Lung (tissue), 11 donors: ENCODE measurements at regions not wholly inside any gene's neighbourhood (a gene's known extent, or its start where the extent isn't known, plus 50 kb on each side); places are given as distances from the start of the nearest gene placed in this dataset.

Experiments used
- ATAC-seq: fragments of 200-7000 bp; cut with Tn5 transposase; one replicate; pipeline ENCODE4 v1.9.1; 2020; ENCODE audit warnings: moderate number of reproducible peaks; ENCODE audit not compliant: insufficient read depth, low FRiP score
- DNase-seq, 3 donors: peaks; one replicate each; pipeline ENCODE4 v3.0.0-alpha.2; 2013 to 2017
- H3K27ac ChIP-seq, 2 donors: one replicate each; pipeline ENCODE4 v1.5.1; 2013; ENCODE audit warnings: mild to moderate bottlenecking in 2 of 2, moderate library complexity in 2 of 2, control low read depth in 1 of 2, inconsistent platforms in 1 of 2, low read depth in 1 of 2, low read length in 1 of 2
- H3K27me3 ChIP-seq, 3 donors: one replicate each; pipeline ENCODE4 v1.5.1; 2013; ENCODE audit warnings: low read length in 2 of 3; ENCODE audit not compliant: control insufficient read depth in 3 of 3, insufficient read depth in 3 of 3
- H3K36me3 ChIP-seq, 4 donors: one replicate each; pipeline ENCODE4 v1.5.1; 2013; ENCODE audit warnings: low read length in 4 of 4, mild to moderate bottlenecking in 1 of 4, moderate library complexity in 1 of 4; ENCODE audit not compliant: control insufficient read depth in 4 of 4, insufficient read depth in 4 of 4
- H3K4me1 ChIP-seq, 5 donors: one replicate each; pipeline ENCODE4 v1.5.1; 2013; ENCODE audit warnings: low read length in 5 of 5, mild to moderate bottlenecking in 2 of 5, moderate library complexity in 1 of 5; ENCODE audit not compliant: control insufficient read depth in 5 of 5, insufficient read depth in 5 of 5
- H3K4me3 ChIP-seq: one replicate; pipeline ENCODE4 v1.5.1; 2013; ENCODE audit warnings: mild to moderate bottlenecking, control low read depth, moderate library complexity
- H3K9ac ChIP-seq, 2 donors: one replicate each; pipeline ENCODE4 v1.5.1; 2013; ENCODE audit warnings: low read length in 2 of 2, control low read depth in 1 of 2; ENCODE audit not compliant: insufficient read depth in 1 of 2
- H3K9me3 ChIP-seq, 4 donors: one replicate each; pipeline ENCODE4 v1.5.1; 2013; ENCODE audit warnings: low read length in 3 of 4, mild to moderate bottlenecking in 1 of 4, moderate library complexity in 1 of 4; ENCODE audit not compliant: control insufficient read depth in 4 of 4, insufficient read depth in 3 of 4
- WGBS, 2 donors: extraction: QIAGEN DNeasy Blood & Tissue Kit; methylation state at CpG; one replicate each; pipeline ENCODE4 v1.1.7; 2013; 5-methylcytosine and 5-hydroxymethylcytosine counted together
- TF ChIP-seq, protein P1 (sequence below): IDR thresholded peaks from 2 replicates; pipeline ENCODE4 v1.5.1; 2012; ENCODE audit warnings: mild to moderate bottlenecking; ENCODE audit errors: control extremely low read depth, extremely low read depth
- donor health status: control.
- donor health status: control.
- donor health status: Bipolar disorder and iron deficiency.
- donor health status: healthy.
- donor health status: DM: yes; HTN: yes; CAD: no.

DNA sequence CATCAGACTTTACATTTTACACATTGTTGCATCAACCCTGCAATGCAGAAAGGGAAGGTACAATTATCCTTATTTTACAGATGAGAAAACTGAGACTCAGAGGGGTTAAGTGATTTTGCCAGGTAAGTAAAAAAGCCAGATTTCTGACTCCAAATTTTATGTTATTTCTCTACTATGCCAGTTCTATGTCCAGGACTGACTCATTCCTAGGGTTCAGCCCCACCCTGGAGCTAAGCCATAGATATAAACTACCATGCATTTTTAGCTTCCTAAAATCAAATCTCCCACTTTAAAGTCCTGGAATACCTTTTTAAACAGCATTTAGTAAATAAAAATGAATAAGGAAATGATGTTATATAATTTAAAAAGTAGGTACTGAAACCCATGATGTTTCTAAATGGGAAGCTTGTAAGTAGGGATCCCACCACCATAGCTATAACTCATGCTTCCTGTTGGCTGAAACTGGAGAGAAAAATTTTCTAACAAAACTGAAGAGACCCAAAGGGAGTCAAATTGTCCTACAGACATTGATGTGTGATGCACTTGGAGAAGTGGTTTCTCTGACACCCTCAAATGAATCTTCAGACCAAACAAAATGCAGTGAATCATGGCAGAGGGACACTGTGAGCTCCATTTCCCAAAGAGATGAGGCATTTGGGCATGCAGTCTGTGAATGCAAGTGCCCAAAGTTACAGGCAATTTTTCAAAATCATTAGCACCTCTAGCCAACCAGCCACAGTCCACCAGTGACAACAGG, 301.7 kb upstream of the UMPS start:
- no peak overlapping the region for H3K27ac ChIP-seq

DNA sequence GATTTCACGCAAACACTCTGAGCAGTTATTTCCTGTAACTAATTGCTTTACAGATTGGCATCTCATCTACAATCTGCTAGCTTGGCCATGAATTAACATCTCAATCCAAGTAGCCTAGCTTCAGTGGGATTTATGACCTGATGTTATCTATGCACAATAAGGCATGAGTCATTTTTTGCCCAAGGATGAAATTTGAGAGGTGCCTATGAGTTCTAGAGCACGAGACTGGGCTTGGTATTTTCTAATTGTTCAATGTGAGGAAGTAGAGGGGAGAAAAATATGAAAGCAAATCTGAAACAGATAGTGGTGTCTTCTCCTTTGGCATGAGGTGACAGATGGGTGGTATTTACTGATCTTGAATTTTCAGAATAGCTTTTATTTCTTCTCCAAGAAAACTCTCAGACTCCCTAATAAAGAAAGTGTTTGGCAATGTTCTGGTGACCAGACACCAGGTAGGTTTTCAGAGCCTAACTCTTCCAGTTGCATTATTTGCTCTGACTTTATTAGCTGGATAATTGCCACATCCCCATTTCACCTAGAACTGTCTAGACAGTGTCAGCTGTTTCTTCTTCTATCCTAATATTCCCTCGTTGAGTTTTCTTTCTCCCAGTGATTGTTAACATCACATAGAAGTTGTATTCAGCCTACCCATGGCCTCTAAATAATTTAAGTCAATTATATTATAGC, 301.0 kb upstream of the UMPS start:
- peaks cover 3 to 16% (median 11%) of the 10 kb centered on the region in 4 donors for H3K36me3 ChIP-seq
- peaks cover 0 to 3% (median 0%) of the 10 kb centered on the region in 4 donors for H3K9me3 ChIP-seq
- H3K4me1 ChIP-seq: peaks cover 0 to 1% (median 0%) of the 10 kb centered on the region in 5 donors
- no peak overlapping the region for H3K27ac ChIP-seq
- WGBS, 2 donors: 53 to 64% methylated on average over 3 of the region's 3 CpGs
- no peaks in the 10 kb centered on the region for H3K27me3 ChIP-seq
- TF ChIP-seq, protein P1, sequence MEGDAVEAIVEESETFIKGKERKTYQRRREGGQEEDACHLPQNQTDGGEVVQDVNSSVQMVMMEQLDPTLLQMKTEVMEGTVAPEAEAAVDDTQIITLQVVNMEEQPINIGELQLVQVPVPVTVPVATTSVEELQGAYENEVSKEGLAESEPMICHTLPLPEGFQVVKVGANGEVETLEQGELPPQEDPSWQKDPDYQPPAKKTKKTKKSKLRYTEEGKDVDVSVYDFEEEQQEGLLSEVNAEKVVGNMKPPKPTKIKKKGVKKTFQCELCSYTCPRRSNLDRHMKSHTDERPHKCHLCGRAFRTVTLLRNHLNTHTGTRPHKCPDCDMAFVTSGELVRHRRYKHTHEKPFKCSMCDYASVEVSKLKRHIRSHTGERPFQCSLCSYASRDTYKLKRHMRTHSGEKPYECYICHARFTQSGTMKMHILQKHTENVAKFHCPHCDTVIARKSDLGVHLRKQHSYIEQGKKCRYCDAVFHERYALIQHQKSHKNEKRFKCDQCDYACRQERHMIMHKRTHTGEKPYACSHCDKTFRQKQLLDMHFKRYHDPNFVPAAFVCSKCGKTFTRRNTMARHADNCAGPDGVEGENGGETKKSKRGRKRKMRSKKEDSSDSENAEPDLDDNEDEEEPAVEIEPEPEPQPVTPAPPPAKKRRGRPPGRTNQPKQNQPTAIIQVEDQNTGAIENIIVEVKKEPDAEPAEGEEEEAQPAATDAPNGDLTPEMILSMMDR: no peak
- ATAC-seq (no peak), DNase-seq (no peak)
- H3K4me3 ChIP-seq: no peak overlapping the region
- no peak overlapping the region for H3K9ac ChIP-seq

More for the DNA sequence above, 301.7 kb upstream of the UMPS start:
- no peak overlapping the region for H3K4me3 ChIP-seq
- H3K9ac ChIP-seq: no peak overlapping the region
- peaks cover 0 to 1% (median 0%) of the 10 kb centered on the region in 5 donors for H3K4me1 ChIP-seq
- TF ChIP-seq, protein P1: no peak
- peaks cover 4 to 17% (median 10%) of the 10 kb centered on the region in 4 donors for H3K36me3 ChIP-seq
- peaks cover 0 to 3% (median 0%) of the 10 kb centered on the region in 4 donors for H3K9me3 ChIP-seq
- H3K27me3 ChIP-seq: no peaks in the 10 kb centered on the region
- ATAC-seq (no peak), DNase-seq (no peak)

DNA sequence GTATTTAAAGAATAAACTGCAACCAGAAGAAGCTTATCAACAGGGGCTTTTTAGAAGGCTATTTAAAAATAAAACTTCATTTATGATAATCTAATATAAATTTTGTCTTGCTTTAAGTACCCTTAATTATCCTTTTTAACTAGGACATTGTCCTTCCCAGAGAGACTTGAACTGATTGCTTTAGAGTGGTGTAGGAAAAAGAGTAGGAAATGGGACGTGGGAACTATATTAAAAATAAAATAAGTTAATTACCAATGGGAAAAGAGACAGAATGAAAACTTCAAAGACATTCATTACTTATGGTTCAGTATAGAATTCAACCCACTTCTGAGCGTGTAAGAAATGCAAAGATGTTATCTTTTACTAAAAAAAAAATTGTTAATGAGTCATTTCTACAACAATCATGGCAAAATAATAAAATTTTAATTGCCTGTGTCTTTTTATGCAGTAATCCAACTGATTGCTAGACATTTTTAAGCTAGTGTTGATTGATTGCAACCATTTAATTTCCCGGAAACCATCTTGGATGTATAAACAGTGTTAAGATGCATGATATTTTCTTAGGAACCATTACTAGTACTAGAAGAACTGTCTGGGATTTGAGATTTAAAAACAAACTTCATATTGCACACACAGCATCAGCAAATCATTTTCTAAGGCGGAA, 298.8 kb upstream of the UMPS start:
- 90 to 91% methylated on average over 4 of the region's 4 CpGs for WGBS, 2 donors
- H3K9me3 ChIP-seq: peaks cover 0 to 3% (median 0%) of the 10 kb centered on the region in 4 donors
- H3K36me3 ChIP-seq: peaks cover 3 to 24% (median 16%) of the 10 kb centered on the region in 4 donors
- no peak overlapping the region for H3K9ac ChIP-seq
- DNase-seq (no peak), ATAC-seq (no peak)
- no peaks in the 10 kb centered on the region for H3K27me3 ChIP-seq
- H3K4me3 ChIP-seq: no peak overlapping the region
- no peak overlapping the region for H3K27ac ChIP-seq
- peaks cover 0 to 1% (median 0%) of the 10 kb centered on the region in 5 donors for H3K4me1 ChIP-seq
- TF ChIP-seq, protein P1: no peak
